ENCODE measurements at regions not wholly inside any gene's neighbourhood (a gene's known extent, or its start where the extent isn't known, plus 50 kb on each side); places are given as distances from the start of the nearest gene placed in this dataset.

- H3K4me3 ChIP-seq (replicated peaks in 1 of 3; ENCODE audit: insufficient read depth in 1 of 3, low read depth in 1 of 3, low read length in 3 of 3), result no peak overlapping the region
- H3K9me1 ChIP-seq (replicated peaks; ENCODE audit: control insufficient read depth, extremely low read depth, insufficient read depth, low read length), result no peaks in the 10 kb centered on the region
- ChIA-PET CTCF (no interaction called here), POLR2A (no interaction called here)
- H3K9ac ChIP-seq (replicated peaks; ENCODE audit: extremely low read depth, insufficient read depth, low read length), result no peak overlapping the region
- dilution Hi-C loops (cut with MboI; ENCODE audit: extremely low pct_ligation_motif_present, low sequenced_read_pairs), result no loop called here
- DNase-seq (ENCODE audit: low read depth, low spot score) (no peak), FAIRE-seq (no peak)
- H3K27me3 ChIP-seq (ENCODE audit: control insufficient read depth in 2 of 2, insufficient read depth in 2 of 2, low read length in 2 of 2), result peaks cover 0 to 5% of the 10 kb centered on the region in 2 experiments
- H4K20me1 ChIP-seq (replicated peaks; ENCODE audit: control insufficient read depth, extremely low read depth, insufficient read depth, low read length), result no peaks in the 10 kb centered on the region
- no peaks in the 10 kb centered on the region for H3K79me2 ChIP-seq (ENCODE audit: control insufficient read depth, insufficient read depth, low read length)
- H3K9me3 ChIP-seq (replicated peaks; ENCODE audit: control insufficient read depth, insufficient read depth, low read length), result no peaks in the 10 kb centered on the region
- intact Hi-C loops (cut with micrococcal nuclease), result no loop called here
- H3K4me1 ChIP-seq (ENCODE audit: control insufficient read depth, extremely low read depth, insufficient read depth, low read length), result no peaks in the 10 kb centered on the region
- H3K4me2 ChIP-seq (ENCODE audit: insufficient read depth, low read length), result no peak overlapping the region
- no peak for TF ChIP-seq FOS (IDR thresholded peaks at IDR 0.05; ENCODE audit: borderline replicate concordance, insufficient read depth, low read length)
- no peak for TF ChIP-seq POLR2A (IDR thresholded peaks at IDR 0.05; ENCODE audit: low read depth, low read length)
- no peaks in the 10 kb centered on the region for H3K36me3 ChIP-seq (ENCODE audit: control insufficient read depth in 2 of 2, extremely low read depth in 1 of 2, insufficient read depth in 2 of 2, low read length in 2 of 2)
- BruUV-seq (replicated peaks), result no TSS peak
- no peak overlapping the region for H3K27ac ChIP-seq (ENCODE audit: insufficient read depth, low read depth, low read length)
- H2AFZ ChIP-seq (ENCODE audit: low read depth, low read length), result no peak overlapping the region
Measured at GRCh38 chr12:45509187-45509586, 220.3 kb upstream of the ARID2 start.

GRCh38 chr12:45509621-45510020, 219.9 kb upstream of the ARID2 start:
- Histone ChIP-seq H3K4me1 (ENCODE audit: control insufficient read depth, extremely low read depth, insufficient read depth, low read length) (no peaks in the 10 kb centered on the region), H3K4me2 (ENCODE audit: insufficient read depth, low read length) (no peak overlapping the region), H4K20me1 (replicated peaks; ENCODE audit: control insufficient read depth, extremely low read depth, insufficient read depth, low read length) (no peaks in the 10 kb centered on the region), H3K9ac (replicated peaks; ENCODE audit: extremely low read depth, insufficient read depth, low read length) (no peak overlapping the region), H3K9me1 (replicated peaks; ENCODE audit: control insufficient read depth, extremely low read depth, insufficient read depth, low read length) (no peaks in the 10 kb centered on the region), H3K4me3 (replicated peaks in 1 of 3; ENCODE audit: insufficient read depth in 1 of 3, low read depth in 1 of 3, low read length in 3 of 3) (no peak overlapping the region), H2AFZ (ENCODE audit: low read depth, low read length) (no peak overlapping the region), H3K27ac (ENCODE audit: insufficient read depth, low read depth, low read length) (no peak overlapping the region), H3K27me3 (ENCODE audit: control insufficient read depth in 2 of 2, insufficient read depth in 2 of 2, low read length in 2 of 2) (peaks cover 0 to 5% of the 10 kb centered on the region in 2 experiments), H3K36me3 (ENCODE audit: control insufficient read depth in 2 of 2, extremely low read depth in 1 of 2, insufficient read depth in 2 of 2, low read length in 2 of 2) (no peaks in the 10 kb centered on the region), H3K9me3 (replicated peaks; ENCODE audit: control insufficient read depth, insufficient read depth, low read length) (no peaks in the 10 kb centered on the region), H3K79me2 (ENCODE audit: control insufficient read depth, insufficient read depth, low read length) (no peaks in the 10 kb centered on the region)
- POLR2A ChIA-PET, result no interaction called here
- intact Hi-C loops (cut with micrococcal nuclease), result no loop called here
- no peak for DNase-seq (ENCODE audit: low read depth, low spot score)
- CTCF ChIA-PET, result no interaction called here
- no peak for TF ChIP-seq CTCF (IDR thresholded peaks at IDR 0.05; ENCODE audit: extremely low read depth in 1 of 2, insufficient read depth in 1 of 2, low read depth in 1 of 2, low read length in 2 of 2)
- no peak for TF ChIP-seq POLR2A (IDR thresholded peaks at IDR 0.05; ENCODE audit: low read depth, low read length)
- no peak for TF ChIP-seq POLR2AphosphoS5 (IDR thresholded peaks at IDR 0.05; ENCODE audit: insufficient read depth, low read depth, low read length)
- no peak for TF ChIP-seq EZH2 (IDR thresholded peaks at IDR 0.05; ENCODE audit: borderline replicate concordance, low read depth, low read length, severe bottlenecking)
- TF ChIP-seq FOS (IDR thresholded peaks at IDR 0.05; ENCODE audit: borderline replicate concordance, insufficient read depth, low read length), result no peak
- no peak for TF ChIP-seq MAX (IDR thresholded peaks at IDR 0.05; ENCODE audit: insufficient read depth, insufficient read length)
- TF ChIP-seq JUN (IDR thresholded peaks at IDR 0.05; ENCODE audit: borderline replicate concordance, insufficient read depth, insufficient read length, low read depth), result no peak
- no peak for TF ChIP-seq GATA2 (IDR thresholded peaks at IDR 0.05; ENCODE audit: insufficient read depth, insufficient read length, low read depth, low read length)
- TF ChIP-seq MYC (IDR thresholded peaks at IDR 0.05; ENCODE audit: low read depth, low read length), result no peak
- dilution Hi-C loops (cut with MboI; ENCODE audit: extremely low pct_ligation_motif_present, low sequenced_read_pairs), result no loop called here
- BruUV-seq (replicated peaks), result no TSS peak
- no peak for FAIRE-seq

Measured in endothelial cell of umbilical vein (primary cell).